ENCODE measurements at regions not wholly inside any gene's neighbourhood (a gene's known extent, or its start where the extent isn't known, plus 50 kb on each side); places are given as distances from the start of the nearest gene placed in this dataset.

- Histone ChIP-seq H3K27ac (no peak overlapping the region), H3K4me1 (peaks cover 0 to 9% (median 0%) of the 10 kb centered on the region in 3 donors), H3K9me3 (no peaks in the 10 kb centered on the region), H3K27me3 (no peaks in the 10 kb centered on the region), H3K4me3 (no peak overlapping the region), H3K36me3 (no peaks in the 10 kb centered on the region)
- WGBS, 2 donors = 85 to 92% methylated on average over 8 to 13 of the region's 17 CpGs
- no peak for DNase-seq
- intact Hi-C loops (cut with DNase I) = no loop called here
- TF ChIP-seq CTCF (IDR thresholded peaks at IDR 0.05) (no peak), POLR2A (IDR thresholded peaks at IDR 0.05) (no peak)
Observed at GRCh38 chr2:2840681-2841300, 509.7 kb upstream of the MYT1L start.

GRCh38 chr2:2839782-2840531, 508.9 kb upstream of the MYT1L start:
- no peak overlapping the region for H3K27ac ChIP-seq
- no peaks in the 10 kb centered on the region for H3K36me3 ChIP-seq
- intact Hi-C loops (cut with DNase I) = no loop called here
- H3K9me3 ChIP-seq = no peaks in the 10 kb centered on the region
- H3K4me1 ChIP-seq = peaks cover 0 to under 1% (median 0%) of the 10 kb centered on the region in 3 donors
- H3K4me3 ChIP-seq = no peak overlapping the region
- 64 to 91% methylated on average over 4 to 10 of the region's 13 CpGs for WGBS, 2 donors
- no peak for DNase-seq
- no peaks in the 10 kb centered on the region for H3K27me3 ChIP-seq
- no peak for TF ChIP-seq POLR2A (IDR thresholded peaks at IDR 0.05)
- no peak for TF ChIP-seq CTCF (IDR thresholded peaks at IDR 0.05)

- Histone ChIP-seq H3K4me3 (no peak overlapping the region), H3K9me3 (no peaks in the 10 kb centered on the region), H3K4me1 (no peaks in the 10 kb centered on the region), H3K27ac (no peak overlapping the region), H3K27me3 (no peaks in the 10 kb centered on the region), H3K36me3 (no peaks in the 10 kb centered on the region)
- intact Hi-C loops (cut with DNase I) = no loop called here
- WGBS, 2 donors = 47 to 51% methylated on average over 2 of the region's 7 CpGs
- TF ChIP-seq CTCF (IDR thresholded peaks at IDR 0.05) = no peak
- TF ChIP-seq POLR2A (IDR thresholded peaks at IDR 0.05) = no peak
- DNase-seq = no peak
Observed at GRCh38 chr2:2839393-2839781, 508.3 kb upstream of the MYT1L start.

- Histone ChIP-seq H3K27me3 (no peaks in the 10 kb centered on the region), H3K4me3 (no peak overlapping the region), H3K9me3 (no peaks in the 10 kb centered on the region), H3K4me1 (no peaks in the 10 kb centered on the region), H3K36me3 (no peaks in the 10 kb centered on the region), H3K27ac (no peak overlapping the region)
- DNase-seq = no peak
- 75 to 97% methylated on average over 3 of the region's 3 CpGs for WGBS, 2 donors
- intact Hi-C loops (cut with DNase I) = no loop called here
- TF ChIP-seq CTCF (IDR thresholded peaks at IDR 0.05) (no peak), POLR2A (IDR thresholded peaks at IDR 0.05) (no peak)
Observed at GRCh38 chr2:2838548-2838845, 507.4 kb upstream of the MYT1L start.

GRCh38 chr2:2837746-2838547, 506.9 kb upstream of the MYT1L start:
- Histone ChIP-seq H3K36me3 (no peaks in the 10 kb centered on the region), H3K27me3 (no peaks in the 10 kb centered on the region), H3K9me3 (no peaks in the 10 kb centered on the region), H3K4me3 (no peak overlapping the region), H3K27ac (no peak overlapping the region), H3K4me1 (no peaks in the 10 kb centered on the region)
- WGBS, 2 donors = 67 to 81% methylated on average over 9 to 15 of the region's 15 CpGs
- TF ChIP-seq CTCF (IDR thresholded peaks at IDR 0.05) (no peak), POLR2A (IDR thresholded peaks at IDR 0.05) (no peak)
- intact Hi-C loops (cut with DNase I) = no loop called here
- no peak for DNase-seq
